H1 (cell line): ENCODE measurements at regions not wholly inside any gene's neighbourhood (a gene's known extent, or its start where the extent isn't known, plus 50 kb on each side); places are given as distances from the start of the nearest gene placed in this dataset.

Experiments
- CREB1 ChIP-seq: IDR thresholded peaks from 2 replicates; pipeline ENCODE4 v1.6.1; 2012; ENCODE audit warnings: inconsistent platforms
- CTCF ChIP-seq, 3 experiments: IDR thresholded peaks; 1 replicate in 2 of 3; 2 replicates in 1 of 3; pipeline versions ENCODE4 v1.5.1 to v1.6.1; 2011; ENCODE audit warnings: low read length in 3 of 3, mild to moderate bottlenecking in 3 of 3, inconsistent platforms in 2 of 3, low read depth in 1 of 3, moderate library complexity in 1 of 3; ENCODE audit not compliant: insufficient read depth in 1 of 3; ENCODE audit errors: control extremely low read depth in 1 of 3
- JUN ChIP-seq: IDR thresholded peaks from 2 replicates; pipeline ENCODE4 v1.6.1; 2011; ENCODE audit warnings: low read depth, mild to moderate bottlenecking, improper control_type of control experiment, low read length
- MAX ChIP-seq: IDR thresholded peaks from 2 replicates; pipeline ENCODE4 v1.6.1; 2012; ENCODE audit warnings: inconsistent platforms
- POLR2A ChIP-seq, 2 experiments: IDR thresholded peaks; 1 replicate in 1 of 2; 2 replicates in 1 of 2; pipeline ENCODE4 v1.6.1; 2011; ENCODE audit warnings: low read depth in 2 of 2, low read length in 2 of 2, mild to moderate bottlenecking in 2 of 2; ENCODE audit errors: control extremely low read depth in 1 of 2
- SIN3A ChIP-seq, 2 experiments: IDR thresholded peaks in 1 of 2; conservative IDR thresholded peaks in 1 of 2; 2 replicates each; pipeline ENCODE4 v1.6.1; 2011 to 2012; ENCODE audit warnings: low read length in 2 of 2, improper control_type of control experiment in 1 of 2, low read depth in 1 of 2, mild to moderate bottlenecking in 1 of 2
- YY1 ChIP-seq: IDR thresholded peaks from 2 replicates; pipeline ENCODE4 v1.6.1; 2011; ENCODE audit warnings: low read depth, mild to moderate bottlenecking, low read length

- TF ChIP-seq CTCF (IDR thresholded peaks at IDR 0.05; ENCODE audit: control extremely low read depth in 1 of 3, insufficient read depth in 1 of 3, low read depth in 1 of 3, low read length in 3 of 3): no peak
- TF ChIP-seq POLR2A (IDR thresholded peaks at IDR 0.05; ENCODE audit: control extremely low read depth in 1 of 2, low read depth in 2 of 2, low read length in 2 of 2): no peak
- no peak for TF ChIP-seq YY1
- no peak for TF ChIP-seq SIN3A (conservative IDR thresholded peaks at IDR 0.05 in 1 of 2, IDR thresholded peaks at IDR 0.05 in 1 of 2; ENCODE audit: low read depth in 1 of 2, low read length in 2 of 2)
- no peak for TF ChIP-seq CREB1
- no peak for TF ChIP-seq JUN
- TF ChIP-seq MAX: no peak
Observed at GRCh38 chr1:190029441-190029840, 448.2 kb downstream of the BRINP3 start.
